ENCODE measurements at regions not wholly inside any gene's neighbourhood (a gene's known extent, or its start where the extent isn't known, plus 50 kb on each side); places are given as distances from the start of the nearest gene placed in this dataset.

DNA sequence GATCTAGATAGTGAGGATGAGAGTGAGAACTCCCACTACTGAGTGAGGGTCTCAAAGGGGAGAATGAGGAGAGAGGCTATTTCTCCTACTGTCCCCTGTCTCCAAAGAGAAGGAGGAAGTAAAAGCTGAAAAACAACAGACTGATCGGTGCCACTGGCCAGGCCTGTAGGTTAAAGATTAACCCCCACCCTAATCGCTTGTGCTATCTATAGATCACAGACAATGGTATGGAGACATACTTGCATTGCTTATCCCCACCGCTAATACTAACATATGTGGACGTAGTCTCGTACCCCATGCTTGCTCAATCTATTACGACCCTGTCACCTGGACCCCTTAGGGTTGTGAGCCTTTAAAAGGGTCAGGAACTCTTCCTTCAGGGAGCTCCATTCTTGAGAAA, 777.9 kb upstream of the TMEM132C start:
- Histone ChIP-seq H3K79me2 (ENCODE audit: insufficient read depth, low read length) (no peaks in the 10 kb centered on the region), H3K27ac (ENCODE audit: insufficient read length, low read depth, low read length) (no peak overlapping the region), H3K18ac (ENCODE audit: insufficient read length, low read depth, low read length) (no peak overlapping the region), H2AK5ac (ENCODE audit: insufficient read length, low read length) (no peak overlapping the region), H3K23ac (ENCODE audit: insufficient read length, low read depth, low read length) (no peak overlapping the region), H3K27me3 (ENCODE audit: insufficient read depth, low read length) (no peaks in the 10 kb centered on the region; the same call in 1 of the 2 replicates), H3K4me1 (ENCODE audit: insufficient read depth, low read length) (no peaks in the 10 kb centered on the region), H3K9me3 (ENCODE audit: control insufficient read depth, low read depth, low read length) (no peaks in the 10 kb centered on the region), H3T11ph (ENCODE audit: low read length) (no peak overlapping the region), H4K20me1 (ENCODE audit: control insufficient read depth, insufficient read depth, insufficient read length) (no peaks in the 10 kb centered on the region), H2BK20ac (ENCODE audit: low read depth, low read length, poor library complexity, severe bottlenecking) (no peak overlapping the region), H4K91ac (ENCODE audit: insufficient read length, low read depth, low read length) (no peak overlapping the region), H4K5ac (ENCODE audit: insufficient read length, low read depth, low read length) (no peak overlapping the region), H4K8ac (replicated peaks; ENCODE audit: insufficient read length, low read depth, low read length) (no peak overlapping the region), H3K79me1 (ENCODE audit: insufficient read depth, low read depth, low read length, poor library complexity, severe bottlenecking) (no peaks in the 10 kb centered on the region), H3K23me2 (ENCODE audit: insufficient read length, low read depth, low read length, poor library complexity, severe bottlenecking) (no peaks in the 10 kb centered on the region), H3K4me2 (ENCODE audit: insufficient read depth, insufficient read length, low read length) (no peak overlapping the region), H3K56ac (ENCODE audit: insufficient read length, low read depth, low read length) (no peak overlapping the region), H2BK15ac (ENCODE audit: low read depth, low read length) (no peak overlapping the region), H3K4ac (ENCODE audit: low read depth, low read length) (no peak overlapping the region), H2BK120ac (ENCODE audit: low read depth, low read length, poor library complexity, severe bottlenecking) (no peak overlapping the region), H2AFZ (ENCODE audit: low read length) (no peak overlapping the region), H3K9ac (ENCODE audit: extremely low read depth, insufficient read length, low read length) (no peak overlapping the region), H3K14ac (ENCODE audit: insufficient read depth, low read length) (no peak overlapping the region), H2BK12ac (ENCODE audit: insufficient read length, low read depth, low read length) (no peak overlapping the region), H2BK5ac (ENCODE audit: insufficient read length, low read length) (no peak overlapping the region)
- Mint-ChIP-seq H3K27me3 (ENCODE audit: low read depth) (no peaks in the 10 kb centered on the region; the same call in 1 of the 2 replicates), H3K4me1 (no peaks in the 10 kb centered on the region), H3K27ac (peak overlapping the region in 1 of 3 experiments; percentile 88; a peak in 1 of 7 replicates), H3K36me3 (ENCODE audit: insufficient read depth in 1 of 3, low read depth in 3 of 3) (no peaks in the 10 kb centered on the region), H3K9me3 (peaks cover 2 to 3% of the 10 kb centered on the region in 2 experiments; a peak in 2 of 5 replicates), H3K4me3 (no peak overlapping the region)
- DNase-seq = no peak
- TF ChIP-seq CTCF (conservative IDR thresholded peaks at IDR 0.05) = no peak
- no CpG with 5 or more reads among the region's 6 CpGs for WGBS (ENCODE audit: extremely low coverage, insufficient read length, low lambda C conversion rate)

Data from H9 (cell line).